GM23248 (cell line): ENCODE measurements at regions not wholly inside any gene's neighbourhood (a gene's known extent, or its start where the extent isn't known, plus 50 kb on each side); places are given as distances from the start of the nearest gene placed in this dataset.
A peak's percentile ranks its signal among the peaks of the same experiment; 100 is the strongest.

Experiments used
- DNase-seq: peaks from one replicate; pipeline ENCODE4 v3.0.0-alpha.2; 2015
- H2AFZ ChIP-seq: fragments of 200-600 bp; sonication (generic); 2 replicates; pipeline ENCODE4 v1.6.1; 2016; ENCODE audit warnings: antibody characterized with exemption
- H3F3A ChIP-seq: fragments of 200-600 bp; sonication (generic); 2 replicates; pipeline ENCODE4 v1.6.1; 2016; ENCODE audit warnings: mild to moderate bottlenecking, antibody characterized with exemption, mixed run types; ENCODE audit not compliant: insufficient read depth
- H3K27ac ChIP-seq: fragments of 200-600 bp; sonication (generic); 2 replicates; pipeline ENCODE4 v1.5.1; 2016; ENCODE audit warnings: mild to moderate bottlenecking
- H3K27me3 ChIP-seq: fragments of 200-600 bp; sonication (generic); replicated peaks from 2 replicates; pipeline ENCODE4 v1.6.1; 2016; ENCODE audit warnings: mild to moderate bottlenecking; ENCODE audit not compliant: insufficient read depth
- H3K36me3 ChIP-seq: fragments of 200-600 bp; sonication (generic); 2 replicates; pipeline ENCODE4 v1.6.1; 2016; ENCODE audit warnings: low read depth, mild to moderate bottlenecking
- H3K4me1 ChIP-seq: fragments of 200-600 bp; sonication (generic); 2 replicates; pipeline ENCODE4 v1.6.1; 2016; ENCODE audit warnings: mild to moderate bottlenecking; ENCODE audit not compliant: insufficient read depth
- H3K4me2 ChIP-seq: fragments of 200-600 bp; sonication (generic); one replicate; pipeline ENCODE4 v1.6.1; 2016; ENCODE audit warnings: mild to moderate bottlenecking; ENCODE audit not compliant: unreplicated experiment
- H3K4me3 ChIP-seq: fragments of 200-600 bp; sonication (generic); 2 replicates; pipeline ENCODE4 v1.5.1; 2016; ENCODE audit warnings: mild to moderate bottlenecking
- H3K79me2 ChIP-seq: fragments of 200-600 bp; sonication (generic); 2 replicates; pipeline ENCODE4 v1.6.1; 2016; ENCODE audit warnings: mild to moderate bottlenecking; ENCODE audit not compliant: insufficient read depth
- H3K9ac ChIP-seq: fragments of 200-600 bp; sonication (generic); 2 replicates; pipeline ENCODE4 v1.6.1; 2016; ENCODE audit warnings: mild to moderate bottlenecking
- H3K9me2 ChIP-seq: fragments of 200-600 bp; sonication (generic); 2 replicates; pipeline ENCODE4 v1.6.1; 2016; ENCODE audit warnings: mixed run types, mild to moderate bottlenecking, moderate library complexity; ENCODE audit not compliant: insufficient read depth
- H3K9me3 ChIP-seq: fragments of 200-600 bp; sonication (generic); one replicate; pipeline ENCODE4 v1.6.1; 2017; ENCODE audit warnings: low read depth
- H4K20me1 ChIP-seq: fragments of 200-600 bp; sonication (generic); 2 replicates; pipeline ENCODE4 v1.6.0; 2016; ENCODE audit not compliant: insufficient read depth
- EZH2 ChIP-seq: fragments of 200-600 bp; sonication (generic); IDR thresholded peaks from 2 replicates; pipeline ENCODE4 v1.6.1; 2018; ENCODE audit warnings: antibody characterized with exemption, mild to moderate bottlenecking; ENCODE audit not compliant: insufficient read depth, poor library complexity, severe bottlenecking
- EZH2phosphoT487 ChIP-seq: fragments of 200-600 bp; sonication (generic); IDR thresholded peaks from 2 replicates; pipeline ENCODE4 v1.6.1; 2018; ENCODE audit warnings: antibody characterized with exemption, moderate library complexity, mild to moderate bottlenecking, low read depth; ENCODE audit not compliant: insufficient read depth
- WGBS, 2 experiments: methylation state at CpG; one replicate each; pipeline ENCODE4 v1.1.6; 2015 to 2017; ENCODE audit warnings: low lambda C conversion rate in 2 of 2, low coverage in 1 of 2; ENCODE audit errors: missing lambda C conversion rate in 2 of 2; 5-methylcytosine and 5-hydroxymethylcytosine counted together
- in situ Hi-C: fragments of 300-500 bp; cut with MboI; formaldehyde crosslinking; loops from 2 replicates; pipeline ENCODE4 v1.15.0; 2020

DNA sequence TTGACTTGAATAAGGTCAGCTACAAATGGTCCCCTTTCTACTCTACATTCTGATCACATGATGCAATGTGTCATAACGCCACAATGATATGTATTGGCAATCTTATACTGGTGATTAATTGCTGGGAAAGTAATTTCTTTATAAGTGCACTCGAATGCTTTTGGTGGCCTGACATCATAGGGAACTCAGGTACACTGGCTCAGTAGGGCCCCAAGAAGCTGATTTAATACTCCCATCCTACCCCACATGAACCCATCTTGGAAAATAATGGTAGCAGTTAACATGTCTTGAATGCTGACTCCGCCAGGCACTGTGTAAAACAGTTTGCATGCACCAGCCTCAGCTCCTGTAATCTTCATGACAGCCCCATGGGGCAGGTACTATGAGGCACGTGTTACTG, 186.9 kb downstream of the SNX10 start:
- no peaks in the 10 kb centered on the region for H3K79me2 ChIP-seq
- 39 to 60% methylated on average over 4 of the region's 4 CpGs for WGBS, 2 experiments
- H2AFZ ChIP-seq, result no peak overlapping the region

DNA sequence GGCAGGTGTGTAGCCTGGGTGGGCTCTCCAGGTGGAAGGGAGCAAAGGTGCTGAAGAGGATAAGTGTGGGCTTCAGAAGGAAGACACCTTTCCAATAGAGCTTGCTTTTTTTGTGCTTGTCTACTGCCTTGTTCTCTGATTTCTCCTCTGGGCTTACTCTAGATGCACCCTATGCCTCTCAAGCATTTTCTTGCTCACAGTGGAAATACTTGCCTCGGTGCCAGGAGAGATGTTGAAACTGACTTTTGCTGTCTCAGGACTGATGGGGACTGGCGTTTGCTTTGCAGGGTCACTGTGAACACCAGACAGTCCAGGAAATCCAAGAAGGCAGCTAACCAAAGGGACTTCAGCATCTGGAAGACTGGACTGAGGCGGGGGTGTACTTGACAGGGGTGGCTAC, 187.9 kb downstream of the SNX10 start:
- no peaks in the 10 kb centered on the region for H3K9me2 ChIP-seq
- no peak overlapping the region for H3K4me2 ChIP-seq
- no peaks in the 10 kb centered on the region for H4K20me1 ChIP-seq
- 14 to 20% methylated on average over 3 of the region's 3 CpGs for WGBS, 2 experiments
- H3K36me3 ChIP-seq, result no peaks in the 10 kb centered on the region
- TF ChIP-seq EZH2, result no peak
- TF ChIP-seq EZH2phosphoT487, result no peak
- H3K27ac ChIP-seq, result no peak overlapping the region
- no peaks in the 10 kb centered on the region for H3K79me2 ChIP-seq
- no peak overlapping the region for H3K9ac ChIP-seq
- H3K9me3 ChIP-seq, result no peaks in the 10 kb centered on the region
- no peak overlapping the region for H3K4me3 ChIP-seq
- H3K27me3 ChIP-seq, result no peaks in the 10 kb centered on the region
- H2AFZ ChIP-seq, result no peak overlapping the region
- H3K4me1 ChIP-seq, result no peaks in the 10 kb centered on the region
- no peaks in the 10 kb centered on the region for H3F3A ChIP-seq
- in situ Hi-C loops, result no loop called here
- DNase-seq, result peak; percentile 8

More for the DNA sequence above, 186.9 kb downstream of the SNX10 start:
- no peaks in the 10 kb centered on the region for H4K20me1 ChIP-seq
- H3K36me3 ChIP-seq, result no peaks in the 10 kb centered on the region
- no peak overlapping the region for H3K4me3 ChIP-seq
- no peak overlapping the region for H3K4me2 ChIP-seq
- no peaks in the 10 kb centered on the region for H3K9me3 ChIP-seq
- H3K9me2 ChIP-seq, result no peaks in the 10 kb centered on the region
- TF ChIP-seq EZH2phosphoT487, result no peak
- in situ Hi-C loops, result no loop called here
- H3F3A ChIP-seq, result no peaks in the 10 kb centered on the region
- H3K4me1 ChIP-seq, result no peaks in the 10 kb centered on the region
- no peak overlapping the region for H3K9ac ChIP-seq
- DNase-seq, result no peak
- H3K27me3 ChIP-seq, result no peaks in the 10 kb centered on the region
- no peak overlapping the region for H3K27ac ChIP-seq

DNA sequence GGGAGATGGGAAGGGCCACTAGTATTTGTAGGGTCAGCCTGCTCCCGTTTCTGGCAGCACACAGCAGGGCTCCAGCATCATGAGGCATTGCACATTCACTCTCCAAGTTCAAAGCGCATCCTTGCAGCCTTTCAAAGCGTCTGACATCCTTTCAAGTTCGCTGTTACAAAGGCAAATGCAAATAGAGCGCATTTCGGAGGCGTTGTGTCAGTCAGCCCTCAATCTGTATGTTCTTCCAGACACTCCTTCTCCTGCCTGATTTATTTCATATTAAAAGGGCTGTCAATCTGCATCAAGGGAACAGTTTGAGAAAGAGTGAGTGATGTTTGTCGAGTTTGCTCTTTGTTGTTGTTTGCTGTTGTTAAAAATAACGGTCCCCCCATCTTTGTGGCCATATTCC, 188.5 kb downstream of the SNX10 start:
- 65 to 71% methylated on average over 9 of the region's 9 CpGs for WGBS, 2 experiments
- H3K4me2 ChIP-seq, result no peak overlapping the region
- H3K36me3 ChIP-seq, result no peaks in the 10 kb centered on the region
- no peak overlapping the region for H2AFZ ChIP-seq
- no peaks in the 10 kb centered on the region for H4K20me1 ChIP-seq
- no peaks in the 10 kb centered on the region for H3K9me2 ChIP-seq
- H3K27me3 ChIP-seq, result no peaks in the 10 kb centered on the region
- DNase-seq, result no peak
- H3F3A ChIP-seq, result no peaks in the 10 kb centered on the region
- in situ Hi-C loops, result no loop called here
- no peak overlapping the region for H3K27ac ChIP-seq
- TF ChIP-seq EZH2phosphoT487 (no peak), EZH2 (no peak)
- H3K9ac ChIP-seq, result no peak overlapping the region
- no peaks in the 10 kb centered on the region for H3K79me2 ChIP-seq
- no peaks in the 10 kb centered on the region for H3K4me1 ChIP-seq
- H3K9me3 ChIP-seq, result no peaks in the 10 kb centered on the region
- no peak overlapping the region for H3K4me3 ChIP-seq

DNA sequence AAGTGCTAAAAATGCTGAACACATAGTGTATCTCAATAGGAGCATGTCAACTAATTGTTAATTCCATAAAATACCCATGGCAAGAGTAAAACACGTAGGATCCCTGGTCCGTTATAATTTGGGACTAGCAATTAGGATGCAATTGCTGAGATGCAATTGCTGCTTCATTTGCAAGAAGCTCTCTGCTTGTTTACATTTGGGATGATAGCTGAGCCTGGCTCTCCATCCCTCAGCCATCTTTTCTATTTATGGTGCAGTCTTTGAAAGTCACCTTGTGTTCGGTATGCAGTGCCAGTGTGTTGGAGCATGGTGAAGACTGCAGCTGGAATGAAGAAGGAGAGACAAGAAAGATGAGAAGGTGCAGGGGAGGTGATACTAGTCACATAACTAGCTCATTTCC, 191.3 kb downstream of the SNX10 start:
- H3K27ac ChIP-seq, result no peak overlapping the region
- H3K4me3 ChIP-seq, result no peak overlapping the region
- no peak overlapping the region for H3K9ac ChIP-seq
- H3K36me3 ChIP-seq, result no peaks in the 10 kb centered on the region
- H2AFZ ChIP-seq, result no peak overlapping the region
- in situ Hi-C loops, result no loop called here
- H3K9me2 ChIP-seq, result no peaks in the 10 kb centered on the region
- H4K20me1 ChIP-seq, result no peaks in the 10 kb centered on the region
- H3K79me2 ChIP-seq, result no peaks in the 10 kb centered on the region
- no peak for DNase-seq
- TF ChIP-seq EZH2 (no peak), EZH2phosphoT487 (no peak)
- H3K27me3 ChIP-seq, result no peaks in the 10 kb centered on the region
- no peaks in the 10 kb centered on the region for H3K9me3 ChIP-seq
- H3K4me1 ChIP-seq, result no peaks in the 10 kb centered on the region
- WGBS, 2 experiments, result 62 to 70% methylated on average over 3 of the region's 3 CpGs
- H3K4me2 ChIP-seq, result no peak overlapping the region
- no peaks in the 10 kb centered on the region for H3F3A ChIP-seq

DNA sequence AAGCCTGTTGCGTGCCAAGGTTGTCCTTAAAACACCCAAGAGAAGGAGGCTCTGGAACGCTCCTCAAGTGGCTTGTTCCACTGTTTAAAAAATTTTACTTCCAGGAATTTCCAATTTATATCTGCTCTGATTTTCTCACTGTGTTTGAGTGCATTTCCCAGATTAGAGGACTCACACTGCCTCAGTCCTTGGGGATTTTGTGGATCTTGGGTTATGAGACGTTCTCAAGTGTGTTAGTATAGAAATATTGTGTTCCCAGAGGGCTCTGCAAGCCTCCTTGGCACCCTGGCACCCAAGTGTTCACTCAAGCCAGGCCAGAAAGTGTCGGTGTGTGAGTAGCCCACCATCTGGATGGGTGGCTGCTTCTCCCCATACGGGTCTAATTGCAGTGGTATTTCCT, 192.2 kb downstream of the SNX10 start:
- no peak for DNase-seq
- no peaks in the 10 kb centered on the region for H3F3A ChIP-seq
- no peak overlapping the region for H3K27ac ChIP-seq
- H3K9ac ChIP-seq, result no peak overlapping the region
- no peaks in the 10 kb centered on the region for H3K27me3 ChIP-seq
- in situ Hi-C loops, result no loop called here
- H3K4me3 ChIP-seq, result no peak overlapping the region
- H4K20me1 ChIP-seq, result no peaks in the 10 kb centered on the region
- no peaks in the 10 kb centered on the region for H3K4me1 ChIP-seq
- WGBS, 2 experiments, result 46 to 48% methylated on average over 5 of the region's 5 CpGs
- H3K9me3 ChIP-seq, result no peaks in the 10 kb centered on the region
- H2AFZ ChIP-seq, result no peak overlapping the region
- no peak overlapping the region for H3K4me2 ChIP-seq
- no peaks in the 10 kb centered on the region for H3K36me3 ChIP-seq
- TF ChIP-seq EZH2phosphoT487 (no peak), EZH2 (no peak)
- H3K9me2 ChIP-seq, result no peaks in the 10 kb centered on the region
- H3K79me2 ChIP-seq, result no peaks in the 10 kb centered on the region
